NT2/D1 (cell line): ENCODE measurements at regions not wholly inside any gene's neighbourhood (a gene's known extent, or its start where the extent isn't known, plus 50 kb on each side); places are given as distances from the start of the nearest gene placed in this dataset.

Experiments used
- SUZ12 ChIP-seq: IDR thresholded peaks from 2 replicates; pipeline ENCODE4 v1.6.1; 2011; ENCODE audit not compliant: insufficient read length, insufficient read depth; ENCODE audit errors: extremely low read depth
- YY1 ChIP-seq: IDR thresholded peaks from 2 replicates; pipeline ENCODE4 v1.6.1; 2011; ENCODE audit not compliant: insufficient read length, insufficient read depth
- ZNF274 ChIP-seq: IDR thresholded peaks from 2 replicates; pipeline ENCODE4 v1.6.1; 2011; ENCODE audit warnings: mild to moderate bottlenecking, low read depth, low read length

DNA sequence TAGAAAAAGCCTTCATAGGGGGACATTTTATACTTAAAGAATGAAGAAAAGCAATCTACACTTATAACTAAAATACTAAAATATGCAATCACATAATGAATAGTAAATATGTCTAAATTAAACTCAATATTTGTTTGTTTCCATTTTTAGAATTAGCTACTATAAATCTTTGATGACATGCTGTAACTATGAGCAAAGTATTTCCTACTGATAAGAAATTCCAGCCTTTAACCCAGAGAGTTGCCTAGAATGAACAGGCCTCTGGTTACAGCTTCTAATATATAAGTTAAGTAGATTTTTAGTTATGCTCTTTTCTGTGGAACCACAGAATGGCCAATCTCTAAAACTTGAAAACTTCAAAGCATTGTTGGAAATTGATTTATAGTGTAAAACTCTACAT, 1465.6 kb upstream of the ZEB2 start:
- TF ChIP-seq SUZ12 = no peak
- no peak for TF ChIP-seq YY1
- no peak for TF ChIP-seq ZNF274
